HG03571 (cell line): ENCODE measurements at regions not wholly inside any gene's neighbourhood (a gene's known extent, or its start where the extent isn't known, plus 50 kb on each side); places are given as distances from the start of the nearest gene placed in this dataset.
"Not testable (repeated sequence)": the region's sequence is repeated elsewhere in the genome, so short reads cannot be mapped to it uniquely, and the experiment has no call there.

ENCODE experiments used
- ATAC-seq: cut with Tn5 transposase; IDR thresholded peaks from one replicate; pipeline ENCODE4 v1.9.1; 2021; ENCODE audit not compliant: unreplicated experiment

DNA sequence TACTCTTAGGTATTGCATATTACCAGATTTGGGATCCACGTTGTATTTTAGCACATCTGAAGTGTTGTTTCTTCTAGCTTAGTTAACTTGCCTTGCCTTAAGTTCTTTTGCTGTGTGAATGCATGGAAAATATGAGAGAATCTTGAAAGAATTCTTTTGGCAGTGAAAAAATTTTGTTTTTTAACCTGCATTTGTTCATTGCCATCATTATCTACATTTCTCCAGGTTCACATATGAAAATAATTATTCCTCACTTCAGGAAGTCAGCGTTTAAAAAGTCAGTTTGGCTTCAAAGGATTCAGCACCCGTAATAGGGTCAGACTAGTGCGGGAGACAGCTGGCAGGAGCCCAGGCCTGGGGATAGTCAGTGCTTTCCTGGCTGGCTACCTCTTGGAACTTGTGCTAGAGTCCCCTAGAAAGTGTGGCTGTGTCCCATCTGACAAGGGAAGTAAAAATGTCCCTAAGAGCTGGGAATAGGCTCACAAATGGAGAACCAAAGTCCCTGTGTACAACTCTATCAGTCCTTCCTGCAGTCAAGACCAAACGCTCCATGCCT lies 251.9 kb upstream of the KLF3 start:
- no peak for ATAC-seq

GRCh38 chr4:38413524-38414341 lies 250.3 kb upstream of the KLF3 start:
- ATAC-seq = no peak

DNA sequence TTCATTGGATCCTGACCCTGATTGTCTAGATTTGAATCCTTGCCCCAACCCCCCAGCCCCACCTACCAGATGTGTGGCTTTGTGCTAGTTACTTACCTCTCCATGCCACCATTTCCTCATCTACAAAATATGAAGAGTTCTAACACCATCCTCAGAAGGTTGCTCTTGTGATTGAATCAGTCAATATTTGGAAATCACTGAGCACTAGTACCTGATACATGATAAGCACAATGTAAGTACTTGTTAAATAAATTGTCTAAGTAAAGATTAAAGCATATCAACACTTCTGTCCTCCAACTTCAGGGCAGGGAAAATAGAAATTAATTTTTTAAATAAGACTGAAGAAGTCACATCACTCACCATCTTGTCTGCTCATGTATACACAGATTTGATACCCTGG lies 249.6 kb upstream of the KLF3 start:
- no peak for ATAC-seq

GRCh38 chr4:38415682-38416081 lies 248.3 kb upstream of the KLF3 start:
- no peak for ATAC-seq

GRCh38 chr4:38416450-38417014 lies 247.5 kb upstream of the KLF3 start:
- no peak for ATAC-seq

- not testable (repeated sequence) for ATAC-seq
These were observed 243.7 kb upstream of the KLF3 start for GRCh38 chr4:38420254-38420653.

DNA sequence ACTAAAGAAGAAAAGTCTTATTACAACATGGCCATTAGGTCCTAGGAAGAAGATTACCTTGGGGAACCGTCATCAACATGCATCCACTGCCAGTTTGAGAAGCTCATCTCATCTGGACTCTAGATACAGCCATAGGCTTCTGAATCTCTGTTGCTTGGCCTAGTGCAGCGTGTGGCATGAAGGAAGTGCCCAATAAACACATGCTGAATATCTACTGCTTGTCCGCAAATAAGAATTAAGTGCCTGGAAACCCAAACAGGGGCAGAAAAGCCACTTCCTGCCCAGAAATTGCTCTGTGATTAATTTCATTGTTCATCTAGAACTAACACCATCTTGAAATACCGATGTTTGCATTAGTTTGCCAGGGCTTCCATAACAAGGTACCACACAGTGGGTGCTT lies 241.1 kb upstream of the KLF3 start:
- no peak for ATAC-seq

DNA sequence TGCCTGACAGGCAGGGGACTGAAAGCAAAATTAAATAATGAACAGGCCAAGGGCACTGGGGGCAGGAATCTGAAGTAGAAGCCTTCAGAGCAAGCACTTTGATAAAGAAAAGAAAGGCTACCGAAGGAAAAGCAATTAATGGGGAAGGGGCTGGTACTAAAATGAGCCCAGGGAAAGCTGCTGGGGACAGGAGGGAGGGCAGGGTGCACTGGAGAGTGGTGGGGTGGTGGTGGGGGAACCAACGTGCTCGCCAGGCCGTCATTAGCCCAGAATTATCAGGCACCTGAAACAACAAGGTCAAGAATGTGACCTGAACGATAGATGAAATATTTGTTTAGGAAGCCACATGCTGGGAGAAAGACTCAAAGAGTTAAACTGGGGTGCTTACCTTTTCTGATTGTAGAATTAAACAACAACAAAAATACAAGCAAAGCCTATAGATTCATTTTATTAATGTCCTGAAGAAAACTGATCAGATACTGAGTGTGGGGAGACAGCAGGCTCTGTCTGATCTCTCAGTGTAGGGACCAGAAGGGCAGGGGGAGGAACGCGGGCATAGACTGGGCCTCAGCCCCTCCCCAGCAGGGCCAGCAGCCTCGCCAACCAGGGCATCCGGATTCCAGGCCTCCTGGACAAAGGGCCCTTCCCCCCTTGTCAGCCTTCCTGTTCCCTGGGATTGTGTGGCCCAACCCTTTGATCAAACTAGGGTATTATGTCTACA lies 239.7 kb upstream of the KLF3 start:
- no peak for ATAC-seq

- no peak for ATAC-seq
These were observed 237.5 kb upstream of the KLF3 start for GRCh38 chr4:38426532-38426931.

- no peak for ATAC-seq
These were observed 233.2 kb upstream of the KLF3 start for GRCh38 chr4:38430841-38431240.

DNA sequence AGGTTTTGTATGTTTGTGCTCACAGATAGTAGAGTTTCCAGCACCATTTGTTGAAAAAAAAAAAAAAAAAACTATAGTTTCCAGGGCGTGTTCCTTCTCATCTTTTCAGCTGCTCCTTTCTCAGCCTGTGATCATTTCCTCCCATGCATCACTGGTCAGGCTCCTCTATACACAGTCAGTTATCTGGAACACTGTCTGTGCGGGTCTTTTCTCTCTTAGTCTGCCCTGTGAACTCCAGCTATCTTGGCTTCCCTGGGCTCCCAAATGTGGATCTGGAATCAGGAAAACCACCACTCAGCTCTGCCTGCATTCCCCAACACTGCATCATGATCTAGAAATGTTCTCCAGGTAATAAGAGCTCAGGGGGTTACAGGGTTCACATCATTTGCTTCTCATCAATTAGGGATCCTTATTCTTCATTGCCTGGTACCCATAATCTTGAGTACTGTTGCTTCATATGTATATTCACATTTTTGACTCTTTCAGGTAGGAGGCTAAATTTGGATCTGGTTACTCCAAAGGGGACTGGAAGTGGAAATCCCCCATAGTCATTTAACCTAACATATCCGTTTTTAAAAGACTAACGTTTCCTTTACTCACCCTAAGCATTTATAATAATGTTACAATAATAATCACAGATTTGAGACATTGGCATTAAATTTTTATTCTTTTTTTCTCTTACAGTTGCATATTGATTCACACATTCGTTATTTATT lies 221.8 kb upstream of the KLF3 start:
- ATAC-seq = no peak

- ATAC-seq = no peak
These were observed 214.4 kb upstream of the KLF3 start for GRCh38 chr4:38449506-38450174.

DNA sequence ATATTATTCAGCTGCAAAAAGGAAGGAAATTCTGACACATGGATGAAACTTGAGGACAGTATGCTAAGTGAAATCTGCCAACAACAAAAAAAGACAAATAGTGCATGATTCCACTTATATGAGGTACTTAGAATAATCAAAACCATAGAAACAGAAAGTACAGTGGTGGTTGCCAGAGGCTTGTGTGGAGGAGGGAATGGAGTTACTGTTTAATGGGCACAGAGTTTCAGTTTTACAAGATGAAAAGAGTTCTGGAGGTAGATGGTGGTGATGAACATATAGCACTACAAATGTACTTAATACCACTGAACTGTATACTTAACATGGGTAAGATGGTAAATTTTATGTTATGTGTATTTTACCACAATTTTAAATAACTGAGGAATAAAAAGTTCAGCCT lies 212.0 kb upstream of the KLF3 start:
- no peak for ATAC-seq

DNA sequence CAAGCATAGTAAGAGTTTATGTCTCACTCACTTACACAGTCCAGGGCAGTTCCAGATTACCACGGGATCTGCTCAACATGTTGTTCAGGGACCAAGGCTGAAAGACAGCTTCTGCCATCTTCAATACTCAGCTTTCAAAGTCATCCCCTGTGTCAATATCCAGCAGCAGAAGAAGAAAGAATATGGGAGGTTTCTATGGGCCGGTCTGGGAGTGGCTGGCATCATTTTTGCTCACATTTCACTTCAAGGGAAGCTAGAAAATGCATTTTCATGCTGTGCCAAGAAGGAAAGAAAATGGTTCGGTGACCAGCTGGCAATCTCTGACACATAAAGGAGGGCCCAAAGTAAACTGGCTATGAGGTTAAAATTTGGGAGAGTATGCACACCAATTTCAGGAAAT lies 211.5 kb upstream of the KLF3 start:
- ATAC-seq = no peak

- no peak for ATAC-seq
These were observed 210.6 kb upstream of the KLF3 start for GRCh38 chr4:38453253-38453881.

DNA sequence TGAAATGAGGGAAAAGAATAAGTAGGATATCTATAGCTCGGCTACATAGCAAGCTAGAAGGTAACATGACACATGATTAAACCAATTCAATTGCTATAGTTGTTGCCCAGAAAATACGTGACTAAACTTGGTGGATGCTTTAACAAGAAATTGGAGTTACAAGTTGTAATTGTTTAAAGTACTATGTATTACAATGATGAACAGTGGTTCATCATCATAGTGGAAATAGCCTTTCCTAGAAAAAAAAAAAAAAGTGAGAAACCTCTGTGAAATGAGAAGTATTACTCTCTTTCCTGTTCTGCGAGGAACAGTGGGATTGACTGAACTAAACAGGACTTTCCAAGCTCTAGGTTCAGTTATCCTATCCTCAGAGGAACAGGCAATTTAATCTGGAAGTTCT lies 209.7 kb upstream of the KLF3 start:
- no peak for ATAC-seq

- peak; percentile 46 for ATAC-seq
These were observed 208.7 kb upstream of the KLF3 start for GRCh38 chr4:38455092-38455862.

GRCh38 chr4:38456096-38456495 lies 207.9 kb upstream of the KLF3 start:
- ATAC-seq = no peak

DNA sequence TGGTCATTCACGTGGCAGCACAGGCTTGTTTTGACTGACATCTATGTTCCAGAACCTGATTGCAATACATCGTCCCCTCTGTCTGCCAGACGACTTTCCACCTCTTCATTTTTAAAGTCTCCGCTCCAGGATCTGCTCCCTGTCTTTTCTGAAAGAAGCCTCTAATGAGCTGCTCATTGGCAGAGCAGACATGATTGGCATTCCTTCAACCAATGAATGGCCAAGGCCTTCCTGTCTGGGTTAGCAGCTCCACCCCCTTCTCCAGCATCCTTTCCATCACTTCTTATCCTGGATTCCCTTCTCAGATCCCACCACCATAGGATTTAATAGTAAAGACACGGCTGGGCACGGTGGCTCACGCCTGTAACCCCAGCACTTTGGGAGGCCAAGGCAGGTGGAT lies 202.7 kb upstream of the KLF3 start:
- no peak for ATAC-seq
